Activated B cell treated with CpG ODN at 0.5 μM for 24 hours (primary cell): ENCODE measurements at regions not wholly inside any gene's neighbourhood (a gene's known extent, or its start where the extent isn't known, plus 50 kb on each side); places are given as distances from the start of the nearest gene placed in this dataset.

ENCODE experiments used
- ATAC-seq: fragments of 200-7000 bp; cut with Tn5 transposase; one replicate; pipeline ENCODE4 v1.10.0; 2021; ENCODE audit warnings: low read depth, mild to moderate bottlenecking, moderate library complexity
- CTCF ChIA-PET: fragments of 350-600 bp; sonication (Branson Sonifier 250); formaldehyde crosslinking; loops from one replicate; lab custom pipeline; 2021; ENCODE audit warnings: antibody characterized with exemption; lab: Charles Lee
- POLR2A ChIA-PET: fragments of 350-600 bp; sonication (Branson Sonifier 250); formaldehyde crosslinking; loops from one replicate; lab custom pipeline; 2021; ENCODE audit warnings: antibody characterized with exemption; lab: Charles Lee
- DNase-seq: peaks from one replicate; pipeline ENCODE4 v3.0.0; 2022
- H3K27ac Mint-ChIP-seq: one replicate; pipeline ENCODE4 v1.8.0; 2020; ENCODE audit warnings: mixed read lengths
- H3K27me3 Mint-ChIP-seq: one replicate; pipeline ENCODE4 v1.8.0; 2021; ENCODE audit warnings: mixed read lengths
- H3K36me3 Mint-ChIP-seq: one replicate; pipeline ENCODE4 v1.8.0; 2021; ENCODE audit warnings: low read depth, mixed read lengths
- H3K4me1 Mint-ChIP-seq: one replicate; pipeline ENCODE4 v1.8.0; 2021; ENCODE audit warnings: mixed read lengths
- H3K4me3 Mint-ChIP-seq: one replicate; pipeline ENCODE4 v1.8.0; 2020; ENCODE audit warnings: mild to moderate bottlenecking, mixed read lengths
- H3K9me3 Mint-ChIP-seq: one replicate; pipeline ENCODE4 v1.8.0; 2020; ENCODE audit warnings: mixed read lengths
- CTCF ChIP-seq: fragments of 200-600 bp; IDR thresholded peaks from one replicate; pipeline ENCODE4 v1.8.0; 2022; ENCODE audit warnings: antibody characterized with exemption, mild to moderate bottlenecking
- intact Hi-C: fragments of 100-400 bp; cut with micrococcal nuclease; formaldehyde crosslinking; loops from one replicate; pipeline ENCODE4 v1.15.1; 2024

- no peak overlapping the region for H3K27ac Mint-ChIP-seq
- H3K36me3 Mint-ChIP-seq = no peaks in the 10 kb centered on the region
- POLR2A ChIA-PET = no interaction called here
Observed at GRCh38 chr18:71554686-71555085, 989.5 kb downstream of the CBLN2 start.

GRCh38 chr18:71541643-71542042 lies 1002.5 kb downstream of the CBLN2 start:
- no peak overlapping the region for H3K27ac Mint-ChIP-seq
- TF ChIP-seq CTCF = no peak
- no peaks in the 10 kb centered on the region for H3K36me3 Mint-ChIP-seq
- no peaks in the 10 kb centered on the region for H3K27me3 Mint-ChIP-seq
- H3K4me1 Mint-ChIP-seq = no peaks in the 10 kb centered on the region
- intact Hi-C loops = no loop called here
- peaks cover 11% of the 10 kb centered on the region for H3K9me3 Mint-ChIP-seq
- no peak overlapping the region for H3K4me3 Mint-ChIP-seq
- ChIA-PET CTCF (no interaction called here), POLR2A (no interaction called here)
- ATAC-seq = no peak
- DNase-seq = no peak

More at GRCh38 chr18:71554686-71555085, 989.5 kb downstream of the CBLN2 start:
- DNase-seq (no peak), ATAC-seq (no peak)
- no peak for TF ChIP-seq CTCF
- Mint-ChIP-seq H3K27me3 (no peaks in the 10 kb centered on the region), H3K9me3 (peaks cover 5% of the 10 kb centered on the region), H3K4me1 (no peaks in the 10 kb centered on the region), H3K4me3 (no peak overlapping the region)
- intact Hi-C loops = no loop called here
- CTCF ChIA-PET = no interaction called here

- Mint-ChIP-seq H3K9me3 (peaks cover 6% of the 10 kb centered on the region), H3K27me3 (no peaks in the 10 kb centered on the region)
Observed at GRCh38 chr18:71529703-71530303, 1014.3 kb downstream of the CBLN2 start.

GRCh38 chr18:71523483-71524435 lies 1020.4 kb downstream of the CBLN2 start:
- Mint-ChIP-seq H3K36me3 (no peaks in the 10 kb centered on the region), H3K4me3 (no peak overlapping the region), H3K27me3 (no peaks in the 10 kb centered on the region), H3K9me3 (no peaks in the 10 kb centered on the region), H3K4me1 (no peaks in the 10 kb centered on the region), H3K27ac (no peak overlapping the region)
- ChIA-PET CTCF (no interaction called here), POLR2A (interaction anchor here (0.7 kb wide), 1 partner anchor 307 kb away, joined by 3 read pairs; no protein-coding TSS in a partner anchor)
- ATAC-seq = no peak
- no peak for DNase-seq
- no peak for TF ChIP-seq CTCF
- intact Hi-C loops = no loop called here

More at GRCh38 chr18:71529703-71530303, 1014.3 kb downstream of the CBLN2 start:
- ATAC-seq = no peak
- Mint-ChIP-seq H3K27ac (no peak overlapping the region), H3K36me3 (no peaks in the 10 kb centered on the region), H3K4me1 (no peaks in the 10 kb centered on the region), H3K4me3 (no peak overlapping the region)
- CTCF ChIA-PET = no interaction called here
- POLR2A ChIA-PET = no interaction called here
- intact Hi-C loops = no loop called here
- no peak for DNase-seq
- TF ChIP-seq CTCF = no peak

- POLR2A ChIA-PET = no interaction called here
- H3K27me3 Mint-ChIP-seq = no peaks in the 10 kb centered on the region
- intact Hi-C loops = no loop called here
Observed at GRCh38 chr18:71505526-71505925, 1038.6 kb downstream of the CBLN2 start.

More at GRCh38 chr18:71505526-71505925, 1038.6 kb downstream of the CBLN2 start:
- no peak for TF ChIP-seq CTCF
- peaks cover 9% of the 10 kb centered on the region for H3K9me3 Mint-ChIP-seq
- H3K4me1 Mint-ChIP-seq = no peaks in the 10 kb centered on the region
- H3K36me3 Mint-ChIP-seq = no peaks in the 10 kb centered on the region
- DNase-seq (no peak), ATAC-seq (no peak)
- H3K27ac Mint-ChIP-seq = no peak overlapping the region
- CTCF ChIA-PET = no interaction called here
- no peak overlapping the region for H3K4me3 Mint-ChIP-seq
